Mammary epithelial cell (primary cell): ENCODE measurements at regions not wholly inside any gene's neighbourhood (a gene's known extent, or its start where the extent isn't known, plus 50 kb on each side); places are given as distances from the start of the nearest gene placed in this dataset.

ENCODE experiments used
- CTCF ChIP-seq, 2 donors: IDR thresholded peaks in 1 of 2; conservative IDR thresholded peaks in 1 of 2; 2 replicates each; pipeline ENCODE4 v1.5.1; 2011 to 2012; ENCODE audit warnings: inconsistent platforms in 2 of 2, low read length in 2 of 2, mild to moderate bottlenecking in 2 of 2, control low read depth in 1 of 2, low read depth in 1 of 2; ENCODE audit not compliant: insufficient read depth in 1 of 2; ENCODE audit errors: extremely low read depth in 1 of 2
- EZH2 ChIP-seq: IDR thresholded peaks from 2 replicates; pipeline ENCODE4 v1.6.1; 2012; ENCODE audit warnings: low read length, inconsistent platforms, borderline replicate concordance

DNA sequence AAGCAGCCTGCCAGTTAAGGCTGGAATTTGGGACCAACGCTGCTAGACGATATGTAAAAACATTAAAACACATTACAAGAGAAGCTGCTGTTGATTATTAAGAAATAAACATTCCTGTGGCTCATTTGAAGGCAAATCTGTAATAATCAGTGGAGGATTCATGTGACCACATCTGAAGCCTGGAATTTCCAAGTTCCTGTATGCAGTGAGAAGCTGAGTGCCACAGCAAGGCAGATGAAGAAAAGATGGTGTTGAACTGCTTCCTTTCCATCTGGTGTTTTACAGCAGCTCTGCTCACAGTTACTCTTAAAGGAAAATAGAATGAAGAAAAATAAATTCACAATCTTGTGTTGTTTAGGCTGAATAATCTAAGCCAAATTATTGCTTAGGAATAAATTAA is 139.3 kb upstream of the ROBO2 start:
- TF ChIP-seq CTCF (conservative IDR thresholded peaks at IDR 0.05 in 1 of 2, IDR thresholded peaks at IDR 0.05 in 1 of 2; ENCODE audit: extremely low read depth in 1 of 2, insufficient read depth in 1 of 2, low read depth in 1 of 2, low read length in 2 of 2) (no peak), EZH2 (no peak)
